22Rv1 (cell line): ENCODE measurements at regions not wholly inside any gene's neighbourhood (a gene's known extent, or its start where the extent isn't known, plus 50 kb on each side); places are given as distances from the start of the nearest gene placed in this dataset.

ENCODE experiments used
- CTCF ChIP-seq: fragments of 450-650 bp; IDR thresholded peaks from 2 replicates; pipeline ENCODE4 v1.5.1; 2017; ENCODE audit warnings: mild to moderate bottlenecking
- ZFX ChIP-seq: fragments of 450-650 bp; IDR thresholded peaks from 2 replicates; pipeline ENCODE4 v1.6.1; 2017; ENCODE audit warnings: antibody characterized with exemption, borderline replicate concordance

DNA sequence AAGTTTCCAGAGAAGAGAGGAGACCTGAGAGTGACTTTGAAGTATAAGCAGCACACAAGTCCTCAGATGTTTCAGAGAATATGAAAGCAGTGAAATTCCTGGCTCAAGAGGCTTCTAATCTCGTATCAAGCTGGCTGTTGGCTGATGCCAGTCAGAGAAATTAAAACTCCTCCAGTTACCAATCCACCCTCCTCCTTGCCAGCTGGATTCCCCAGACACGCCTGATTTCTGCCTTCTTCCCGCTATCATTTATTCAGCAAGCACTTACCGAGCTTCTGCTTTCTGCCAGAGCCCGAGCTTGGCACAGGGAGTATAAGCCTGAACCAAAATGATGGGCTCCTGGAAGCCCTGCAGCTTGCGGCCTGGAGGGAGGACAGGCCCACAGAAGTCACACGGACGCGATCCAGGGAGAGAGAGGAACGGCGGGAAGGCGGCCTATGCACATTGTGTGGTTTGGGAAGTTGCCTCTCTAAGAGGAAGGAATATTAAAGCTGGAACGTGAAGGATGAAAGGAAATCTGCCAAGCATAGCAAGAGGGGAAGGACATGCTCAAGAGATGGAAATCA, 102.4 kb upstream of the TBL1X start:
- TF ChIP-seq CTCF (no peak), ZFX (no peak)
